ENCODE measurements at regions not wholly inside any gene's neighbourhood (a gene's known extent, or its start where the extent isn't known, plus 50 kb on each side); places are given as distances from the start of the nearest gene placed in this dataset.
"Not testable (repeated sequence)": the region's sequence is repeated elsewhere in the genome, so short reads cannot be mapped to it uniquely, and the experiment has no call there.

DNA sequence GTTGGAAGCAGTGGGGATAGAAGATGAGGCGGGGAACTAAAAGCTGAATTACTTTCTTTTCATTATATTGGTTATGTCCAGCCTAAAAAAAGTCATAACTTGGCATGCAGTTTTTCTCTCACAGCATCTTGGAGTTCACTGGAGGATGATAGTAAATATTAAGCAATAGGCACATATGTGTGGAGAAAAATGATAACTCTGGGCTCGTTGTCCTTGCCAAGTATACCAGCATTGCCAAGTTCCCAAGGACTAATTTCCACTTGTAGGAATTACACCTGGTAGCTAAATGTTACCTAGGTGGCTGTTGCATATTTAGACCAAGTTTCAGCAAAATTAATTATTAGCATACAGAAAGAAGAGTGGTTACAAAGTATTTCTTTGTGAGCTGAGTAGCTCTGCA is 1007.6 kb downstream of the ANKRD7 start:
- FAIRE-seq, result no peak
- DNase-seq (ENCODE audit: low spot score), result no peak

DNA sequence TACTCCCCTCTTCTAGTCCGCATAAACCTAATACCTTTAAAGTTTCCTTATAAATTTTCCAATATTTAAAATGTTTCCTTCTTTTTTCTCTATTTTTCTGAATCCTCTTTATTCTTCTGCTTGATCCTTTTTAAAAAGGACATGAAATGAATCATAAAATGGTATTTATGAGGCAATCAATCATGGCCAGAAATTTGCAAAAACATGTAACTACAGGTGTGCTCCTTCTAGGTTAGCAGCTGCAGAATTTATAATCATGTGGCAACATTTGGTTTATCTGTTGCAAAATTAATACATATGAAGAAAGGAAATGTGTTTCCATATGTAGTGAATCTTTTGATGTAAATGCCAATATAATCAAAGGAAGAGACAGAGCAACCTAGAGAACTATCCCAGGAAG is 1008.5 kb downstream of the ANKRD7 start:
- FAIRE-seq, result no peak
- no peak for DNase-seq (ENCODE audit: low spot score)

GRCh38 chr7:119252962-119253361 is 1020.0 kb upstream of the KCND2 start:
- no peak for DNase-seq (ENCODE audit: low spot score)
- no peak for FAIRE-seq

GRCh38 chr7:119254742-119255141 is 1018.2 kb upstream of the KCND2 start:
- no peak for FAIRE-seq
- no peak for DNase-seq (ENCODE audit: low spot score)

DNA sequence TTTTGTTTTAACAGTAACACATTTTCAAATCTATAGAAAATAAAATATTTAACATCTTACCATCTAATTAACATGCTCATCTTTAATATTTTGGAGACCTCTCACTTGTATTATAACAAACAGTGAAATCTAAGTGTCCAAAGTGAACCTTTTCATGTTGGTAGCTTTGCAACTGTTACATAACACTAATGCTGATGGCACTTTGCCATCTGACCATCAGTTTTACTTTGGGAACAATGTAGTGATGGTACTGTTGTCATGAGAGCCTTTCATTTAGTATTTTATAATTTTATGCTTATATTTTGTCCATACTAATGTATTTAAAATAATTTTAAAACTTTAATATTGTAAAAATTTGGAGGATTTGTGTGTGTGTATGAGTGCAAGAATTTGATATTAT is 1017.0 kb upstream of the KCND2 start:
- no peak for FAIRE-seq
- no peak for DNase-seq (ENCODE audit: low spot score)

- FAIRE-seq, result no peak
- DNase-seq (ENCODE audit: low spot score), result no peak
These were observed 1016.4 kb upstream of the KCND2 start for GRCh38 chr7:119256446-119257131.

DNA sequence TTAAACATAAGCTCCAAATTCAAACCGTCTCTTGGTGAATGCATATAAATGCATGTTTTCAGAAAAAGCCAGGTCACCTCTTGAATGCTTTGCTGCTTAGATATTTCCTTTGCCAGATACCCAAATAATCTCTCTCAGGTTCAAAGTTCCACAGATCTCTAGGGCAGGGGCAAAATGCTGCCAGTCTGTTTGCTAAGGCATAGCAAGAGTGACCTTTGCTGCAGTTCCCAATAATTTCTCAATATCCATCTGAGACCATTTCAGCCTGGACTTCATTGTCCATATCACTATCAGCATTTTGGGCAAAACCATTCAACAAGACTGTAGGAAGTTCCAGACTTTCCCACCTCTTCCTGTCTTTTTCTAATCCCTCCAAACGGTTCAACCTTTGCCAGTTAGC is 1006.2 kb upstream of the KCND2 start:
- DNase-seq (ENCODE audit: low spot score); FAIRE-seq: not testable (repeated sequence)

GRCh38 chr7:119270045-119270464 is 1002.9 kb upstream of the KCND2 start:
- FAIRE-seq, result no peak
- DNase-seq (ENCODE audit: low spot score), result peak; percentile 31

DNA sequence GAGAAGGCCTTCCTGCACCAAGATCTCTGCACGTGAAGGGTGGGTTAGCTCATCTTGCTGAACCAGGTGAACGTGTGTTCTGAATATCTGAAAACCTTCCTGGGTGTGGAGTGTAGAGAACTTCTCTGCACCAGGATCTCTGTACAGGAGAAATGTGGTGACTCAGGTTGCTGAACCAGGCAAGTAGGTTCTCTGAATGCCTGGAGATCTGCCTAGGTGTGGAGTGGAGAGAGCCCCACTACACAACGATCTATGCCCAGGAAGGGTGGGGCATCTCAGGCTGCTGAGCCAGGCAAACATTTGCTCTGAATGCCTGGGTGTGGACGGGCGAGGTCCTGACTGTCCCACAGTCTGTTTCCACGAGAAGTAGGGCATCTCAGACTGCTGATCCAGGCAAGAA is 1002.3 kb upstream of the KCND2 start:
- no peak for DNase-seq (ENCODE audit: low spot score)
- FAIRE-seq, result no peak

- DNase-seq (ENCODE audit: low spot score), result no peak
These were observed 1001.7 kb upstream of the KCND2 start for GRCh38 chr7:119271147-119271779.

DNA sequence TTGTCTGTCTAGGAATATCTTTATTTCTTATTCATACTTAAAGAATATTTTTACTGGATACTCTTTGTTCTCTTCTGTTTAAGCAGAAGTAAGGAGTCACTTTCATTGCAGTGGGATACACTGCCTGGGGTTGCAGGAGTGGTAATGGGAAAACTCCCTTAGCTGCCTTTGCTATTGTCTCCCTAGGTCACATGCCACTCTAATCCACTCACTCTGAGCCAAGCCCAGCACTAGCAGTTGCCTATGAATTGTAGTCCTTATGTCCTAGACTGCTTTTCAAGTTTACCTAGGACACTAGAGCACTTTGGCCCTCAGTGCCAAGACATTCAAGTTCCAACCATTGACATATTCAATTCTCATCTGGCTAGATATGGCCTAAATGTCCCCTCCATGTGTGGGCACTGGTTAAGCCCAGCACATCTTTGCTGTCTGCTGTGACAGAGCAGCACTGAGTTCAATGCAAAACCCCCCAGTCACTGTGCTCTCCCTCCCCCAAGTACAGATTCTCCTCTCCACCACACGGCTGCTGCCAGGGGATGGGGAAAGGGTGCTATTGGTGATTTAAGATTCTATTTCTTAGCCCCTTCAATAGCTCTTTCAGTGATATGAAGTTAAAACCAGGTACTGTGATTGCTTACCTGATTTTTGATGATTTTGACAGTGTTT is 991.7 kb upstream of the KCND2 start:
- no peak for DNase-seq (ENCODE audit: low spot score)
- no peak for FAIRE-seq

More at GRCh38 chr7:119271147-119271779, 1001.7 kb upstream of the KCND2 start:
- no peak for FAIRE-seq

- FAIRE-seq (no peak), DNase-seq (ENCODE audit: low spot score) (no peak)
These were observed 989.6 kb upstream of the KCND2 start for GRCh38 chr7:119283353-119283752.

GRCh38 chr7:119288416-119288815 is 984.6 kb upstream of the KCND2 start:
- FAIRE-seq, result no peak

DNA sequence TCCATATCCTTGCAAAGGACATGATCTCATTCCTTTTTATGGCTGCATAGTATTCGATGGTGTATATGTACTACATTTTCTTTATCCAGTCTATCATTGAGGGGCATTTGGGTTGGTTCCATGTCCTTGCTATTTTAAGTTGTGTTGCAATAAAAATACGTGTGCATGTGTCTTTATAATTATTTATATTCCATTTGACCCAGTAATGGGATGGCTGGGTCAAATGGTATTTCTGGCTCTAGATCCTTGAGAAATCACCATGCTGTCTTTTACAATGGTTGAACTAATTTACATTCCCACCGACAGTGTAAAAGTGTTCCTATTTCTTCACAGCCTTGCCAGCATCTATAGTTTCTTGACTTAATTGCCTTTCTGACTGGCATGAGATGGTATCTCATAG is 972.6 kb upstream of the KCND2 start:
- FAIRE-seq, result not testable (repeated sequence)

More at GRCh38 chr7:119288416-119288815, 984.6 kb upstream of the KCND2 start:
- no peak for DNase-seq (ENCODE audit: low spot score)

GRCh38 chr7:119320316-119320715 is 952.7 kb upstream of the KCND2 start:
- FAIRE-seq (no peak), DNase-seq (ENCODE audit: low spot score) (no peak)

More for the DNA sequence above, 972.6 kb upstream of the KCND2 start:
- DNase-seq (ENCODE audit: low spot score), result not testable (repeated sequence)

DNA sequence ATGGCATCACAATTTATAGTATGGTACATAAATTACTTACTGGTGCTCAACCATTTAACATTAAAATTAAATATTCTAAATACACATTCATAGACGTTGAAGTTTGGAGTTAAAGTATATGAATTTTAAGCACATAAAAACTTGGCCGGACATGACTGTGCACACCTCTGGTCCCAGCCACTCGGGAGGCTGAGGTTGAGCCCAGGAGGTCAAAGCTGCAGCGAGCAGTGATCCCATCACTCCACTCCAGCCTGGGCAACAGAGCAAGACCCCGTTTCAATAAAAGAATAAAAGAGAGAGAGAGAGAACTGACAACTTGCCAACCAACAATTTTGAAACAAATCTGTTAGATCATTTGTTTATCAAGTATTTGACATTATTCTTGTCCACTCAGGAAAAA is 943.3 kb upstream of the KCND2 start:
- no peak for DNase-seq (ENCODE audit: low spot score)

GRCh38 chr7:119335405-119335804 is 937.6 kb upstream of the KCND2 start:
- no peak for FAIRE-seq

More for the DNA sequence above, 943.3 kb upstream of the KCND2 start:
- FAIRE-seq, result no peak

DNA sequence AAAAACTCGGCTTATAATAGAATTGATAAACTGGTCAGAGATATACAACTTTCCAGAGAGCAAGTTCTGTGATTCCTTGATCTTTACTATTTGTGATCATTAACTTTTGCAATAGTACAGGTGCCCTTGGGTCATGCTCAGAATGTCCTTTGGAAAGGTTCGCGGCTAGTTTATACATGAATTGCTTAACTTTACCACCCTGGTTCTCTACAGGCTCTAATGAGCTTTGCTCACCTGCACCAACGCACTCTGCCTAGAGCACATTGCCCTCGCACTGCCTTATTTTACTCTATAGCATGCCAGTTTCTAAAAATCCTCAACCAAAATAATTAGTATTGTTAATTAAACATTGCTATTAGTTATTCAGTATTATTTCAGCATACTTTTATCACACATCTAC is 931.2 kb upstream of the KCND2 start:
- FAIRE-seq (no peak), DNase-seq (ENCODE audit: low spot score) (no peak)

More at GRCh38 chr7:119335405-119335804, 937.6 kb upstream of the KCND2 start:
- DNase-seq (ENCODE audit: low spot score), result no peak

GRCh38 chr7:119343289-119343688 is 929.7 kb upstream of the KCND2 start:
- FAIRE-seq (no peak), DNase-seq (ENCODE audit: low spot score) (no peak)

DNA sequence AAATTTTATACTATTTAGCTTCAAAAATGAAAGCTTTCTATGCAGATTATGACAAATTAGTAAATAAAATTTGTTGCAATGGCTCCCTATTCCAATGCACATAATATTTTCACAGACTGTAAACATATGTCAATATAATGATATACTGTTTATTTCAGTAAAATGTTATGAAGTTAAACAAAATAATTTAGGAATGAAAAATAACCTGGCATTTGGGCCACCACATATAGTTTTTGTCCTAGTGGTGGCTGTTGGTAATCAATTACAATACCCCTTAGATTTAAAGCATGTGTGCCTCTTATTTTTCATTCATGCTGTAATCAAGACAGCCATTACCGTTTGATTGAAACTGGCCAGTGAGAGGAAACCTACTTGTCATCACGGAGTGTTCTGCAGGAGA is 928.5 kb upstream of the KCND2 start:
- no peak for FAIRE-seq
- DNase-seq (ENCODE audit: low spot score), result no peak

DNA sequence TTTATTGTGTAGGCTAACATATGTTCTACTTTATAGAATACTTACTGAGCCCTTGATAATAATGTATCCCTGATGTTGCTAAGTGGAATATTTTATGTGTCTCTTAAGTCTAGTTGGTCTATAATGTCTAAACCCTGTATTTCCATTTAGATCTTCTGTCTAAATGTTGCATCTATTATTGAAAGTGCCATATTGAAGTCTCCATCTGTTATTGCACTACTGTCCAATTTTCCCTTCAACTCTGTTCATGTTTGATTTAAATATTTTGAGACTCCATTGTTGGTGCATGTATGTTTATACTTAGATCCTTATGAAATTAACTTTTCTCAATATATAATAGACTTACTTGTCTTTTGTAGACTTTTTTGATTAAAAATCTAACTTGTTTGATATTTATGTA is 924.5 kb upstream of the KCND2 start:
- DNase-seq (ENCODE audit: low spot score) (no peak), FAIRE-seq (no peak)

DNA sequence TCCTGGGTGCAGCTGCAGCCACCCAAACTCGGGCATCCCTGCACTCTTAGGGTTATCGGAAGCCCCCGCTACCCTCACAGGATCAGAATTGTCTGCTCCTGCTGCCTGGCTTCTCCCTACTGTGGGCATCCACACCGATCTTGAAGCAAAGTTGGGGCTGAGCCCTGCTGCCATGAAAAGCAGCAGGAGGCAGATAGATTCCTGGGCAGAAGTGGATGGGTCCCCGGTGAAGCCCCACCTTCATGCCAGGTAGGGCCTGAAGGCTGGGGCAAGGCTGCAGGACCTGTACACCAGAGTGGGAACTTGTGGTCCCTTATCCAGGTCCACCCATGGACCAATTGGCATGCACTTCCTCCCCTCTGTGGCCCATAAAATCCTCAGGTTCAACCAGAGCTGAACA is 922.6 kb upstream of the KCND2 start:
- DNase-seq (ENCODE audit: low spot score) (no peak), FAIRE-seq (no peak)
